Suprapubic skin (tissue), 3 donors: ENCODE measurements at regions not wholly inside any gene's neighbourhood (a gene's known extent, or its start where the extent isn't known, plus 50 kb on each side); places are given as distances from the start of the nearest gene placed in this dataset.

Experiments
- CTCF ChIP-seq, 2 donors: fragments of 200-600 bp in 1 of 2; fragments of 450-650 bp in 1 of 2; sonication (generic) in 1 of 2; IDR thresholded peaks; one replicate each; pipeline ENCODE4 v1.5.1; 2016 to 2019; ENCODE audit warnings: antibody characterized with exemption in 2 of 2, mild to moderate bottlenecking in 1 of 2, moderate library complexity in 1 of 2
- POLR2AphosphoS5 ChIP-seq, 3 donors: sonication (generic); formaldehyde crosslinking; IDR thresholded peaks; one replicate each; pipeline ENCODE4 v1.6.1; 2017; ENCODE audit warnings: antibody characterized with exemption in 3 of 3

GRCh38 chr20:60732322-60732721 lies 519.7 kb upstream of the CDH4 start:
- TF ChIP-seq CTCF (IDR thresholded peaks at IDR 0.05) (no peak), POLR2AphosphoS5 (IDR thresholded peaks at IDR 0.05) (no peak)
